ENCODE measurements at regions not wholly inside any gene's neighbourhood (a gene's known extent, or its start where the extent isn't known, plus 50 kb on each side); places are given as distances from the start of the nearest gene placed in this dataset.

DNA sequence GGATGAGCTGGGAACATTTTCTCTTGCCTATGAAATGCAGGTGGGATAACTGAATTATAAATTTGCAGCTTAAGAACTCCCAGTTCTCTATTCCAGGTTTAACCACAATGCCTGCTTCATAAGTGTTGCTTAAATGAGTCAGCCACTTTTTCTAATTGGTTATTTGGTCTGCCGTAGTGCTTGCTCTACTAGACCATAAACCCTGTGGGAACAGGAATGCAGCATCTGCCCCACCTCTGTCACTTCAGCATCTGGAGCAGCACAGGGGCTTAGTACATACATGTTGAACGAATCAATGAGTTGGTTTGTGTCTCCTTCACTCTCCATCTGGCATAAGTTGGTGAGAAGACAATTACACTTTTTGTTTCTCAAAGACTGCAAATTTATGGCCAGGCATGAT is 95.2 kb upstream of the PTER start:
- Histone ChIP-seq H3K36me3 (ENCODE audit: insufficient read depth, low read length) (no peaks in the 10 kb centered on the region), H3K4me3 (ENCODE audit: low read length) (no peak overlapping the region), H3K9me2 (ENCODE audit: insufficient read depth, low read length) (no peaks in the 10 kb centered on the region), H2AFZ (ENCODE audit: low read depth, low read length) (no peak overlapping the region), H3K27ac (ENCODE audit: low read length) (no peak overlapping the region), H3K9ac (ENCODE audit: low read length) (no peak overlapping the region), H4K20me1 (ENCODE audit: insufficient read depth) (no peaks in the 10 kb centered on the region), H3K27me3 (ENCODE audit: insufficient read depth, low read depth, low read length) (no peaks in the 10 kb centered on the region), H3K79me2 (replicated peaks; ENCODE audit: insufficient read depth, low read length) (no peaks in the 10 kb centered on the region), H3K4me2 (ENCODE audit: low read length) (no peak overlapping the region), H3F3A (ENCODE audit: insufficient read depth, low read length, poor library complexity, severe bottlenecking) (no peaks in the 10 kb centered on the region), H3K9me3 (ENCODE audit: low read length) (no peaks in the 10 kb centered on the region)
- TF ChIP-seq, protein P1, sequence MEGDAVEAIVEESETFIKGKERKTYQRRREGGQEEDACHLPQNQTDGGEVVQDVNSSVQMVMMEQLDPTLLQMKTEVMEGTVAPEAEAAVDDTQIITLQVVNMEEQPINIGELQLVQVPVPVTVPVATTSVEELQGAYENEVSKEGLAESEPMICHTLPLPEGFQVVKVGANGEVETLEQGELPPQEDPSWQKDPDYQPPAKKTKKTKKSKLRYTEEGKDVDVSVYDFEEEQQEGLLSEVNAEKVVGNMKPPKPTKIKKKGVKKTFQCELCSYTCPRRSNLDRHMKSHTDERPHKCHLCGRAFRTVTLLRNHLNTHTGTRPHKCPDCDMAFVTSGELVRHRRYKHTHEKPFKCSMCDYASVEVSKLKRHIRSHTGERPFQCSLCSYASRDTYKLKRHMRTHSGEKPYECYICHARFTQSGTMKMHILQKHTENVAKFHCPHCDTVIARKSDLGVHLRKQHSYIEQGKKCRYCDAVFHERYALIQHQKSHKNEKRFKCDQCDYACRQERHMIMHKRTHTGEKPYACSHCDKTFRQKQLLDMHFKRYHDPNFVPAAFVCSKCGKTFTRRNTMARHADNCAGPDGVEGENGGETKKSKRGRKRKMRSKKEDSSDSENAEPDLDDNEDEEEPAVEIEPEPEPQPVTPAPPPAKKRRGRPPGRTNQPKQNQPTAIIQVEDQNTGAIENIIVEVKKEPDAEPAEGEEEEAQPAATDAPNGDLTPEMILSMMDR (IDR thresholded peaks at IDR 0.05; ENCODE audit: poor library complexity, severe bottlenecking): no peak
- TF ChIP-seq, protein P2, sequence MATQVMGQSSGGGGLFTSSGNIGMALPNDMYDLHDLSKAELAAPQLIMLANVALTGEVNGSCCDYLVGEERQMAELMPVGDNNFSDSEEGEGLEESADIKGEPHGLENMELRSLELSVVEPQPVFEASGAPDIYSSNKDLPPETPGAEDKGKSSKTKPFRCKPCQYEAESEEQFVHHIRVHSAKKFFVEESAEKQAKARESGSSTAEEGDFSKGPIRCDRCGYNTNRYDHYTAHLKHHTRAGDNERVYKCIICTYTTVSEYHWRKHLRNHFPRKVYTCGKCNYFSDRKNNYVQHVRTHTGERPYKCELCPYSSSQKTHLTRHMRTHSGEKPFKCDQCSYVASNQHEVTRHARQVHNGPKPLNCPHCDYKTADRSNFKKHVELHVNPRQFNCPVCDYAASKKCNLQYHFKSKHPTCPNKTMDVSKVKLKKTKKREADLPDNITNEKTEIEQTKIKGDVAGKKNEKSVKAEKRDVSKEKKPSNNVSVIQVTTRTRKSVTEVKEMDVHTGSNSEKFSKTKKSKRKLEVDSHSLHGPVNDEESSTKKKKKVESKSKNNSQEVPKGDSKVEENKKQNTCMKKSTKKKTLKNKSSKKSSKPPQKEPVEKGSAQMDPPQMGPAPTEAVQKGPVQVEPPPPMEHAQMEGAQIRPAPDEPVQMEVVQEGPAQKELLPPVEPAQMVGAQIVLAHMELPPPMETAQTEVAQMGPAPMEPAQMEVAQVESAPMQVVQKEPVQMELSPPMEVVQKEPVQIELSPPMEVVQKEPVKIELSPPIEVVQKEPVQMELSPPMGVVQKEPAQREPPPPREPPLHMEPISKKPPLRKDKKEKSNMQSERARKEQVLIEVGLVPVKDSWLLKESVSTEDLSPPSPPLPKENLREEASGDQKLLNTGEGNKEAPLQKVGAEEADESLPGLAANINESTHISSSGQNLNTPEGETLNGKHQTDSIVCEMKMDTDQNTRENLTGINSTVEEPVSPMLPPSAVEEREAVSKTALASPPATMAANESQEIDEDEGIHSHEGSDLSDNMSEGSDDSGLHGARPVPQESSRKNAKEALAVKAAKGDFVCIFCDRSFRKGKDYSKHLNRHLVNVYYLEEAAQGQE (IDR thresholded peaks at IDR 0.05; ENCODE audit: borderline replicate concordance): no peak
- TF ChIP-seq TAF1 (IDR thresholded peaks at IDR 0.05; ENCODE audit: low read depth) (no peak), POLR2AphosphoS5 (IDR thresholded peaks at IDR 0.05) (no peak), MXI1 (conservative IDR thresholded peaks at IDR 0.05; ENCODE audit: poor library complexity, severe bottlenecking) (no peak), SMC3 (conservative IDR thresholded peaks at IDR 0.05; ENCODE audit: poor library complexity) (no peak), RAD21 (conservative IDR thresholded peaks at IDR 0.05) (no peak), EZH2 (IDR thresholded peaks at IDR 0.05; ENCODE audit: borderline replicate concordance, insufficient read depth, low read length, poor library complexity, severe bottlenecking) (no peak), EP300 (conservative IDR thresholded peaks at IDR 0.05; ENCODE audit: poor library complexity, severe bottlenecking) (no peak)

DNA sequence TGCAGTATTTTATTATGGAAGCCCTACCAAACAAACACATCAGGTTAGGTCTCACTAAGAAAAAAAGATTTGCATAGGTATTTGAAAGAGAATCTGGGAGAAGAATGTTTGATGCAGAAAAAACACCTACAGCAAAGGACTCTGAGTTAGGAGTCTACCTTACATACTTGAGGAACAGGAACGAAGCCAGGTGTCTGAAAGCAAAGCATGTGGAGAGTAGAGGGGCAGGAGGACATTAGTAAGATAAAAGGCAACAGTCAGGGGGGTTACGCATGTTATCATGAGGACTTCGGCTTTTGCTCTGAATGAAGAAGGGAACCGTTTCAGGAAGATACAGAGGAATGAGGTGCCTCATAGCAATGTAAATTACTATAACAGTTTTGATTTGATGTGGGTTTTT is 87.9 kb upstream of the PTER start:
- Histone ChIP-seq H4K20me1 (ENCODE audit: insufficient read depth) (no peaks in the 10 kb centered on the region), H3K4me2 (ENCODE audit: low read length) (no peak overlapping the region), H2AFZ (ENCODE audit: low read depth, low read length) (no peak overlapping the region), H3K27ac (ENCODE audit: low read length) (no peak overlapping the region), H3K36me3 (ENCODE audit: insufficient read depth, low read length) (no peaks in the 10 kb centered on the region), H3K27me3 (ENCODE audit: insufficient read depth, low read depth, low read length) (no peaks in the 10 kb centered on the region), H3K4me3 (ENCODE audit: low read length) (no peak overlapping the region), H3F3A (ENCODE audit: insufficient read depth, low read length, poor library complexity, severe bottlenecking) (no peaks in the 10 kb centered on the region), H3K9me2 (ENCODE audit: insufficient read depth, low read length) (no peaks in the 10 kb centered on the region), H3K79me2 (replicated peaks; ENCODE audit: insufficient read depth, low read length) (no peaks in the 10 kb centered on the region), H3K9me3 (ENCODE audit: low read length) (no peaks in the 10 kb centered on the region), H3K9ac (ENCODE audit: low read length) (no peak overlapping the region)
- TF ChIP-seq RAD21 (conservative IDR thresholded peaks at IDR 0.05): no peak
- TF ChIP-seq, protein P2 (IDR thresholded peaks at IDR 0.05; ENCODE audit: borderline replicate concordance): no peak
- TF ChIP-seq, protein P1 (IDR thresholded peaks at IDR 0.05; ENCODE audit: poor library complexity, severe bottlenecking): no peak
- no peak for TF ChIP-seq TAF1 (IDR thresholded peaks at IDR 0.05; ENCODE audit: low read depth)
- TF ChIP-seq SMC3 (conservative IDR thresholded peaks at IDR 0.05; ENCODE audit: poor library complexity): no peak
- no peak for TF ChIP-seq EP300 (conservative IDR thresholded peaks at IDR 0.05; ENCODE audit: poor library complexity, severe bottlenecking)
- TF ChIP-seq EZH2 (IDR thresholded peaks at IDR 0.05; ENCODE audit: borderline replicate concordance, insufficient read depth, low read length, poor library complexity, severe bottlenecking): no peak
- no peak for TF ChIP-seq POLR2AphosphoS5 (IDR thresholded peaks at IDR 0.05)
- no peak for TF ChIP-seq MXI1 (conservative IDR thresholded peaks at IDR 0.05; ENCODE audit: poor library complexity, severe bottlenecking)
